Small intestine (tissue), 7 donors: ENCODE measurements at regions not wholly inside any gene's neighbourhood (a gene's known extent, or its start where the extent isn't known, plus 50 kb on each side); places are given as distances from the start of the nearest gene placed in this dataset.

ENCODE experiments used
- DNase-seq, 2 donors: peaks; one replicate each; pipeline versions ENCODE4 v3.0.0 to v3.0.0-alpha.2; 2013
- FAIRE-seq: peaks from 2 replicates; lab custom pipeline; 2012; peaks lifted over from hg19 to GRCh38; lab: Jason Lieb, UNC
- H3K27ac ChIP-seq, 3 donors: one replicate each; pipeline ENCODE4 v1.5.1; 2013; ENCODE audit warnings: low read length in 2 of 3, mild to moderate bottlenecking in 2 of 3, control low read depth in 1 of 3, inconsistent platforms in 1 of 3, low read depth in 1 of 3, moderate library complexity in 1 of 3
- H3K27me3 ChIP-seq, 3 donors: one replicate each; pipeline ENCODE4 v1.6.1; 2013; ENCODE audit warnings: low read length in 3 of 3, inconsistent platforms in 1 of 3; ENCODE audit not compliant: control insufficient read depth in 3 of 3, insufficient read depth in 3 of 3
- H3K36me3 ChIP-seq, 3 donors: one replicate each; pipeline ENCODE4 v1.6.1; 2013; ENCODE audit warnings: low read length in 3 of 3, inconsistent platforms in 1 of 3, low read depth in 1 of 3, mild to moderate bottlenecking in 1 of 3, moderate library complexity in 1 of 3; ENCODE audit not compliant: control insufficient read depth in 3 of 3, insufficient read depth in 2 of 3
- H3K4me1 ChIP-seq, 3 donors: one replicate each; pipeline ENCODE4 v1.6.1; 2013; ENCODE audit warnings: low read length in 2 of 3, inconsistent platforms in 1 of 3, low read depth in 1 of 3, mild to moderate bottlenecking in 1 of 3, moderate library complexity in 1 of 3; ENCODE audit not compliant: control insufficient read depth in 3 of 3, insufficient read depth in 2 of 3
- H3K4me3 ChIP-seq, 3 donors: one replicate each; pipeline ENCODE4 v1.5.1; 2013; ENCODE audit warnings: low read length in 3 of 3, control low read depth in 1 of 3, inconsistent platforms in 1 of 3, low read depth in 1 of 3, mild to moderate bottlenecking in 1 of 3, moderate library complexity in 1 of 3
- H3K9me3 ChIP-seq, 2 donors: one replicate each; pipeline ENCODE4 v1.6.1; 2013; ENCODE audit warnings: low read depth in 1 of 2, low read length in 1 of 2; ENCODE audit not compliant: control insufficient read depth in 2 of 2, insufficient read depth in 1 of 2
- WGBS, 3 donors: extraction: QIAGEN DNeasy Blood & Tissue Kit; methylation state at CpG; one replicate each; pipeline ENCODE4 v1.1.7; 2013; 5-methylcytosine and 5-hydroxymethylcytosine counted together
- donor health status: healthy with polysubstance abuse.
- donor health status: control.
- donor health status: control.
- donor health status: Bipolar disorder and iron deficiency.
- donor health status: healthy.

- 84 to 88% (median 88%) methylated on average over 13 of the region's 13 CpGs for WGBS, 3 donors
- FAIRE-seq, result no peak
- H3K4me1 ChIP-seq, result no peaks in the 10 kb centered on the region
Measured at GRCh38 chr4:24337451-24338190, 246.7 kb downstream of the DHX15 start.

GRCh38 chr4:24335616-24336015 lies 248.7 kb downstream of the DHX15 start:
- no peak overlapping the region for H3K27ac ChIP-seq
- 88 to 95% (median 94%) methylated on average over 4 of the region's 4 CpGs for WGBS, 3 donors
- H3K36me3 ChIP-seq, result no peaks in the 10 kb centered on the region
- DNase-seq (no peak), FAIRE-seq (no peak)
- no peak overlapping the region for H3K4me3 ChIP-seq
- H3K4me1 ChIP-seq, result no peaks in the 10 kb centered on the region
- no peaks in the 10 kb centered on the region for H3K9me3 ChIP-seq
- no peaks in the 10 kb centered on the region for H3K27me3 ChIP-seq

More at GRCh38 chr4:24337451-24338190, 246.7 kb downstream of the DHX15 start:
- H3K27ac ChIP-seq, result no peak overlapping the region
- no peaks in the 10 kb centered on the region for H3K27me3 ChIP-seq
- no peak for DNase-seq
- no peak overlapping the region for H3K4me3 ChIP-seq
- H3K36me3 ChIP-seq, result no peaks in the 10 kb centered on the region
- no peaks in the 10 kb centered on the region for H3K9me3 ChIP-seq

- no peak overlapping the region for H3K4me3 ChIP-seq
- no peaks in the 10 kb centered on the region for H3K4me1 ChIP-seq
- FAIRE-seq (no peak), DNase-seq (no peak)
- H3K36me3 ChIP-seq, result no peaks in the 10 kb centered on the region
- 82 to 87% (median 86%) methylated on average over 3 of the region's 3 CpGs for WGBS, 3 donors
- peaks cover 0 to 3% (median 0%) of the 10 kb centered on the region in 3 donors for H3K27me3 ChIP-seq
- H3K9me3 ChIP-seq, result no peaks in the 10 kb centered on the region
- no peak overlapping the region for H3K27ac ChIP-seq
Measured at GRCh38 chr4:24334906-24335305, 249.4 kb downstream of the DHX15 start.

GRCh38 chr4:24330573-24330972 lies 253.8 kb downstream of the DHX15 start:
- Histone ChIP-seq H3K27me3 (peaks cover 0 to 3% (median 0%) of the 10 kb centered on the region in 3 donors), H3K4me3 (no peak overlapping the region), H3K36me3 (no peaks in the 10 kb centered on the region), H3K9me3 (no peaks in the 10 kb centered on the region), H3K4me1 (no peaks in the 10 kb centered on the region), H3K27ac (no peak overlapping the region)
- DNase-seq (no peak), FAIRE-seq (no peak)

GRCh38 chr4:24330172-24330571 lies 254.2 kb downstream of the DHX15 start:
- FAIRE-seq (no peak), DNase-seq (no peak)
- H3K27me3 ChIP-seq, result peaks cover 0 to 3% (median 0%) of the 10 kb centered on the region in 3 donors
- 59 to 73% (median 70%) methylated on average over 4 of the region's 4 CpGs for WGBS, 3 donors
- no peaks in the 10 kb centered on the region for H3K36me3 ChIP-seq
- no peaks in the 10 kb centered on the region for H3K4me1 ChIP-seq
- no peak overlapping the region for H3K27ac ChIP-seq
- H3K4me3 ChIP-seq, result no peak overlapping the region
- no peaks in the 10 kb centered on the region for H3K9me3 ChIP-seq

GRCh38 chr4:24328711-24329110 lies 255.6 kb downstream of the DHX15 start:
- FAIRE-seq (no peak), DNase-seq (no peak)
- H3K4me1 ChIP-seq, result no peaks in the 10 kb centered on the region
- peaks cover 0 to 3% (median 0%) of the 10 kb centered on the region in 3 donors for H3K27me3 ChIP-seq
- no peaks in the 10 kb centered on the region for H3K36me3 ChIP-seq
- no peaks in the 10 kb centered on the region for H3K9me3 ChIP-seq
- H3K4me3 ChIP-seq, result no peak overlapping the region
- no peak overlapping the region for H3K27ac ChIP-seq
- 48 to 55% (median 49%) methylated on average over 7 of the region's 7 CpGs for WGBS, 3 donors

GRCh38 chr4:24328310-24328709 lies 256.0 kb downstream of the DHX15 start:
- Histone ChIP-seq H3K36me3 (no peaks in the 10 kb centered on the region), H3K9me3 (no peaks in the 10 kb centered on the region), H3K4me1 (no peaks in the 10 kb centered on the region), H3K4me3 (no peak overlapping the region), H3K27ac (no peak overlapping the region), H3K27me3 (peaks cover 0 to 3% (median 0%) of the 10 kb centered on the region in 3 donors)
- no peak for FAIRE-seq
- WGBS, 3 donors, result 42 to 55% (median 53%) methylated on average over 1 of the region's 1 CpG
- no peak for DNase-seq

GRCh38 chr4:24322995-24323394 lies 261.4 kb downstream of the DHX15 start:
- FAIRE-seq, result no peak
- no peak overlapping the region for H3K4me3 ChIP-seq
- no peak overlapping the region for H3K27ac ChIP-seq
- no peaks in the 10 kb centered on the region for H3K4me1 ChIP-seq
- no peaks in the 10 kb centered on the region for H3K36me3 ChIP-seq
- WGBS, 3 donors, result 87 to 91% (median 88%) methylated on average over 3 of the region's 3 CpGs
- H3K27me3 ChIP-seq, result no peaks in the 10 kb centered on the region
- no peak for DNase-seq
- H3K9me3 ChIP-seq, result no peaks in the 10 kb centered on the region

- no peak for DNase-seq
- WGBS, 3 donors, result 38 to 53% (median 39%) methylated on average over 1 of the region's 1 CpG
- Histone ChIP-seq H3K27ac (no peak overlapping the region), H3K27me3 (no peaks in the 10 kb centered on the region), H3K4me3 (no peak overlapping the region), H3K4me1 (no peaks in the 10 kb centered on the region), H3K9me3 (no peaks in the 10 kb centered on the region), H3K36me3 (no peaks in the 10 kb centered on the region)
- no peak for FAIRE-seq
Measured at GRCh38 chr4:24322511-24322910, 261.8 kb downstream of the DHX15 start.
